Muscle layer of colon (tissue), 2 donors: ENCODE measurements at regions not wholly inside any gene's neighbourhood (a gene's known extent, or its start where the extent isn't known, plus 50 kb on each side); places are given as distances from the start of the nearest gene placed in this dataset.

ENCODE experiments used
- H3K27ac ChIP-seq: one replicate; pipeline ENCODE4 v1.7.0; 2013; ENCODE audit warnings: low read depth, mild to moderate bottlenecking, low read length, moderate library complexity
- H3K27me3 ChIP-seq, 2 donors: one replicate each; pipeline ENCODE4 v1.7.0; 2013; ENCODE audit warnings: low read length in 2 of 2, mild to moderate bottlenecking in 2 of 2; ENCODE audit not compliant: insufficient read depth in 2 of 2, control insufficient read depth in 1 of 2
- H3K36me3 ChIP-seq: one replicate; pipeline ENCODE4 v1.7.0; 2013; ENCODE audit warnings: mild to moderate bottlenecking, low read length; ENCODE audit not compliant: insufficient read depth
- H3K4me1 ChIP-seq: one replicate; pipeline ENCODE4 v1.7.0; 2013; ENCODE audit warnings: mild to moderate bottlenecking, low read length; ENCODE audit not compliant: insufficient read depth
- H3K4me3 ChIP-seq, 2 donors: one replicate each; pipeline ENCODE4 v1.7.0; 2013; ENCODE audit warnings: low read length in 2 of 2, low read depth in 1 of 2, mild to moderate bottlenecking in 1 of 2, moderate library complexity in 1 of 2
- H3K9ac ChIP-seq: one replicate; pipeline ENCODE4 v1.7.0; 2013; ENCODE audit warnings: low read length
- H3K9me3 ChIP-seq: one replicate; pipeline ENCODE4 v1.7.0; 2013; ENCODE audit warnings: mild to moderate bottlenecking, low read length
- donor health status: abdominal sarcoma.
- donor health status: Adenocarcinoma of cecum.

DNA sequence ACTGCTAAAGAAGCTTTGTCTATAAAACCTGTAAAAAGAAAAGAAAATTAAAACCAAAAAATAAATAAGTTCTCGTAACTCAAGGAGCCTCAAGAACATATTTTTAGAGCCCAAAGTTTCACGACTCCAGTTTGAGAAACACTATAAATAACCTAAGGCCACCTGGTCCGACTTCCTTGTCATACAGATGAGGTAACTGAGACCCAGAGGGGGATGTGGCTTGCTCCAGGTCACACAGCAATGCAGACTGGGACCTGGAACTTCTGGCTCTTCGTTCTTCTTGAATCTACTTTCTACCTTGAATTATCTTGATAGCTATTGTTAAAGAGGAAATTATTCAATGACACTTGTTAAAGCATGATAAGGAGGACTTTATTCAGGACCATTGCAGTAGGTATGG, 514.8 kb downstream of the CDK5RAP2 start:
- H3K27ac ChIP-seq, result no peak overlapping the region
- H3K9me3 ChIP-seq, result no peaks in the 10 kb centered on the region
- no peaks in the 10 kb centered on the region for H3K27me3 ChIP-seq
- no peak overlapping the region for H3K9ac ChIP-seq
- no peaks in the 10 kb centered on the region for H3K4me1 ChIP-seq
- no peak overlapping the region for H3K4me3 ChIP-seq
- H3K36me3 ChIP-seq, result no peaks in the 10 kb centered on the region

DNA sequence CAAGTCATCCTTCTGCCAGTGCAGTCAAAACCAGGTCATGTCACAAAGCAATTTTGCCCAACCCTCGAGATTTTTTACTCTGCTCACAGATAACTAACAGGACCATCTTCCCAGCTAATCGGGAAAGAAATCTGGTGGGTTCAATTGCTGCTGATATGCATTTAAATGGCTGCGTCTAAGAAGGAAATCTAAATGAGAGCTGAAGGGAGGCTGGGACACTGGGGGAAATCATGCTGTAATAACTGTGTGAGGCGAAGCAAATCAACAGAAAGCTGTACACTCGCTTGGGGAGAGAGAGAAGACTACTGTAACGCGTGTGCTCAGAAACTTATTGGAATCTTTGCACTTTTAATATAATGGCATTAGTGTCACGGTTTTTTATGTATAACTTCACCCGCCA, 535.0 kb downstream of the CDK5RAP2 start:
- H3K9ac ChIP-seq, result no peak overlapping the region
- H3K36me3 ChIP-seq, result no peaks in the 10 kb centered on the region
- H3K27me3 ChIP-seq, result no peaks in the 10 kb centered on the region
- no peak overlapping the region for H3K4me3 ChIP-seq
- H3K27ac ChIP-seq, result no peak overlapping the region
- H3K9me3 ChIP-seq, result no peaks in the 10 kb centered on the region
- no peaks in the 10 kb centered on the region for H3K4me1 ChIP-seq

- Histone ChIP-seq H3K36me3 (no peaks in the 10 kb centered on the region), H3K4me3 (no peak overlapping the region), H3K27me3 (no peaks in the 10 kb centered on the region), H3K9me3 (no peaks in the 10 kb centered on the region), H3K27ac (no peak overlapping the region), H3K4me1 (no peaks in the 10 kb centered on the region), H3K9ac (no peak overlapping the region)
Measured at GRCh38 chr9:120043448-120043847, 536.5 kb downstream of the CDK5RAP2 start.

- H3K36me3 ChIP-seq, result no peaks in the 10 kb centered on the region
- H3K4me1 ChIP-seq, result no peaks in the 10 kb centered on the region
- no peaks in the 10 kb centered on the region for H3K9me3 ChIP-seq
- H3K27ac ChIP-seq, result no peak overlapping the region
- no peak overlapping the region for H3K4me3 ChIP-seq
- H3K9ac ChIP-seq, result no peak overlapping the region
- H3K27me3 ChIP-seq, result no peaks in the 10 kb centered on the region
Measured at GRCh38 chr9:120040896-120041295, 539.1 kb downstream of the CDK5RAP2 start.

DNA sequence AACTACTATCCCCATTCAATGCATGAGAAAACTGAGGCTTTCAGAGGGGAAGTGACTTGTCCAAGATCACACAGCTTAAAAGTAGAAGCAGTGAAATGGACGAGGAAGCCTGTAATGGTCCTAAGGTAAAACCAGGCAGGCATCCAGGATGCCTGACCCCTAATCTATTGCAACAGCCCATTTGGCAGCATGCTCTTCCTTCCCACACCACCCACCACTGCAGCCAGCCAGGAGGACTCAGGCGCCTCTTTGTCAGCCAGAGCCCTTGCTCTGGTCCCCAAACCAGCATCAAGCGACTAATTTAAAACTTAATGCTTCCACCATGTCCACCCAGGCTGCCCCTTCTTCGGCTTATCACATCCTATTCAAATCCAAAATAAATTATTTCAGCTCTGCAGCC, 541.6 kb downstream of the CDK5RAP2 start:
- Histone ChIP-seq H3K27me3 (no peaks in the 10 kb centered on the region), H3K9me3 (no peaks in the 10 kb centered on the region), H3K4me1 (no peaks in the 10 kb centered on the region), H3K36me3 (no peaks in the 10 kb centered on the region), H3K27ac (no peak overlapping the region), H3K4me3 (no peak overlapping the region), H3K9ac (no peak overlapping the region)

GRCh38 chr9:120032639-120033038, 547.3 kb downstream of the CDK5RAP2 start:
- Histone ChIP-seq H3K9me3 (no peaks in the 10 kb centered on the region), H3K27me3 (no peaks in the 10 kb centered on the region), H3K9ac (no peak overlapping the region), H3K4me3 (no peak overlapping the region), H3K36me3 (no peaks in the 10 kb centered on the region), H3K27ac (no peak overlapping the region), H3K4me1 (no peaks in the 10 kb centered on the region)

GRCh38 chr9:120030847-120031246, 549.1 kb downstream of the CDK5RAP2 start:
- Histone ChIP-seq H3K27ac (no peak overlapping the region), H3K27me3 (no peaks in the 10 kb centered on the region), H3K4me1 (no peaks in the 10 kb centered on the region), H3K36me3 (no peaks in the 10 kb centered on the region), H3K9ac (no peak overlapping the region), H3K4me3 (no peak overlapping the region), H3K9me3 (no peaks in the 10 kb centered on the region)

- Histone ChIP-seq H3K27ac (no peak overlapping the region), H3K36me3 (no peaks in the 10 kb centered on the region), H3K27me3 (no peaks in the 10 kb centered on the region), H3K4me3 (no peak overlapping the region), H3K9me3 (no peaks in the 10 kb centered on the region), H3K9ac (no peak overlapping the region), H3K4me1 (no peaks in the 10 kb centered on the region)
Measured at GRCh38 chr9:120018550-120018949, 561.4 kb downstream of the CDK5RAP2 start.

- no peak overlapping the region for H3K27ac ChIP-seq
- H3K9me3 ChIP-seq, result no peaks in the 10 kb centered on the region
- H3K4me3 ChIP-seq, result no peak overlapping the region
- H3K9ac ChIP-seq, result no peak overlapping the region
- no peaks in the 10 kb centered on the region for H3K27me3 ChIP-seq
- no peaks in the 10 kb centered on the region for H3K4me1 ChIP-seq
- no peaks in the 10 kb centered on the region for H3K36me3 ChIP-seq
Measured at GRCh38 chr9:120018037-120018436, 561.9 kb downstream of the CDK5RAP2 start.

DNA sequence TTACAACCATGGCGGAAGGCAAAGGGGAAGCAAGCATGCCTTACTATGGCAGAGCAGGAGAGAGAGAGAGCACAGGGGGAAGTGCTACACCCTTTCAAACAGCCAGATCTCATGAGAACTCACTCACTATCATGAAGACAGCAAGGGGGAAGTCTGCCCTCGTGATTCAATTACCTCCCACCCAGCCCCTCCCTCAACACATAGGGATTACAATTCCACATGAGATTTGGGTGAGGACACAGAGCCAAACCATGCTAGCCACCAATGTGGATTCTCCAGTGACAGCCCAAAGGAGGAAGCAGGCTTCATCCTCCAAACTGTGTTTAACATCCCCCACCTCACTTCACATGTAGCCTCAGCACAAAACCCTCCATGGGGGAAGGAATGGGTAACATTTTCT, 563.7 kb downstream of the CDK5RAP2 start:
- Histone ChIP-seq H3K9me3 (no peaks in the 10 kb centered on the region), H3K9ac (no peak overlapping the region), H3K4me1 (no peaks in the 10 kb centered on the region), H3K27ac (no peak overlapping the region), H3K27me3 (no peaks in the 10 kb centered on the region), H3K36me3 (no peaks in the 10 kb centered on the region), H3K4me3 (no peak overlapping the region)

DNA sequence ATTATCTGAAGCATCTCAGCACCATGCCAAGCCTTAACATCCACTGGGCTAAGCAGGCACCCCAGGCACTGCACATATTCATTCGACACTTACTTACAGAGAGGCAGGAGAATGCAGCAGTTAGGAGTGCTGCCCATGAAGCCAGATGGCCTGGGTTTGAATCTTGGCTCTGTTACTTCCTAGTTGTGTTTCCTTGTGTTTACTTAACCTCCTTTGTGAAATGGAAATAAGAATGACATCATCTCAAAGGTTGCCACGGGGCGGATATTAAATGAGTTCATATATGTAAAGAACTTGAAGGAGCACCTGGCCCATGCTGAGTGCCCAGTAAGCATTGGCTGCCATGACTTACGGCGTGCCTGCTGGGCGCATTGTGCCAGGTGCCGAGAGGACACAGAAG, 565.2 kb downstream of the CDK5RAP2 start:
- H3K9me3 ChIP-seq, result no peaks in the 10 kb centered on the region
- H3K36me3 ChIP-seq, result no peaks in the 10 kb centered on the region
- no peaks in the 10 kb centered on the region for H3K27me3 ChIP-seq
- no peak overlapping the region for H3K4me3 ChIP-seq
- no peak overlapping the region for H3K27ac ChIP-seq
- H3K9ac ChIP-seq, result no peak overlapping the region
- H3K4me1 ChIP-seq, result no peaks in the 10 kb centered on the region

DNA sequence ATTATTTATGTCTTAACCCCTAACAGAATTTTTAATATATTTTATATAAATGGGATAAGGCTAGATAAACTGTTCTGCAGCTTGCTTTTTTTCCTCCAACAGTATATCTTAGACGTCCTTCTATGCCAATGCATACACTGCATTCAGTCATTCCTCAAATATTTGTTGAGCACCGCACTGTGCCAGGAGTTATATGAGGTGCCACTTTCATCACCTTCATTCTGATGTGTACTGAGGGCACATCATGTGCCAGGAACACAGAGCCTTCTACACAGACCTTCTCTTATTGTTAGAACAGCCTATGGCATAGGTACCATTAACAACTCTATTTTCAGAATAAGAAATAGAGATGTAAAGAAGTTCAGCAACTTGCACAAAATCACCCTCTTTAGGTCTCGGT, 570.1 kb downstream of the CDK5RAP2 start:
- Histone ChIP-seq H3K9me3 (no peaks in the 10 kb centered on the region), H3K36me3 (no peaks in the 10 kb centered on the region), H3K9ac (no peak overlapping the region), H3K4me3 (no peak overlapping the region), H3K27me3 (no peaks in the 10 kb centered on the region), H3K27ac (no peak overlapping the region), H3K4me1 (no peaks in the 10 kb centered on the region)
